IPS-20b (cell line): ENCODE measurements at regions not wholly inside any gene's neighbourhood (a gene's known extent, or its start where the extent isn't known, plus 50 kb on each side); places are given as distances from the start of the nearest gene placed in this dataset.

Source experiments
- H3K27ac ChIP-seq: one replicate; pipeline ENCODE4 v1.5.1; 2013; ENCODE audit warnings: low read length
- H3K27me3 ChIP-seq: 2 replicates; pipeline ENCODE4 v1.6.1; 2013; ENCODE audit warnings: mild to moderate bottlenecking, low read length, inconsistent platforms; ENCODE audit not compliant: insufficient read depth
- H3K36me3 ChIP-seq: 2 replicates; pipeline ENCODE4 v1.6.1; 2013; ENCODE audit warnings: low read depth, mild to moderate bottlenecking, inconsistent platforms, low read length, moderate library complexity; ENCODE audit not compliant: insufficient read depth
- H3K4me1 ChIP-seq: 2 replicates; pipeline ENCODE4 v1.6.1; 2013; ENCODE audit warnings: mild to moderate bottlenecking, control low read depth, inconsistent platforms, low read length, moderate library complexity; ENCODE audit not compliant: insufficient read depth
- H3K4me3 ChIP-seq: 2 replicates; pipeline ENCODE4 v1.5.1; 2013; ENCODE audit warnings: mild to moderate bottlenecking, low read length, inconsistent platforms
- H3K9ac ChIP-seq: 2 replicates; pipeline ENCODE4 v1.6.1; 2013; ENCODE audit warnings: low read depth, mild to moderate bottlenecking, inconsistent platforms, low read length, moderate library complexity
- H3K9me3 ChIP-seq: 2 replicates; pipeline ENCODE4 v1.6.1; 2013; ENCODE audit warnings: mild to moderate bottlenecking, low read depth, low read length, inconsistent platforms; ENCODE audit not compliant: insufficient read depth

- no peak overlapping the region for H3K27ac ChIP-seq
- no peak overlapping the region for H3K9ac ChIP-seq
- peaks cover 10% of the 10 kb centered on the region; the same call in 1 of the 2 replicates for H3K9me3 ChIP-seq
- H3K36me3 ChIP-seq: no peaks in the 10 kb centered on the region
- H3K27me3 ChIP-seq: no peaks in the 10 kb centered on the region
- no peak overlapping the region for H3K4me3 ChIP-seq
- no peaks in the 10 kb centered on the region; the same call in 1 of the 2 replicates for H3K4me1 ChIP-seq
Observed at GRCh38 chr4:100083289-100083688, 107.0 kb downstream of the DDIT4L start.

DNA sequence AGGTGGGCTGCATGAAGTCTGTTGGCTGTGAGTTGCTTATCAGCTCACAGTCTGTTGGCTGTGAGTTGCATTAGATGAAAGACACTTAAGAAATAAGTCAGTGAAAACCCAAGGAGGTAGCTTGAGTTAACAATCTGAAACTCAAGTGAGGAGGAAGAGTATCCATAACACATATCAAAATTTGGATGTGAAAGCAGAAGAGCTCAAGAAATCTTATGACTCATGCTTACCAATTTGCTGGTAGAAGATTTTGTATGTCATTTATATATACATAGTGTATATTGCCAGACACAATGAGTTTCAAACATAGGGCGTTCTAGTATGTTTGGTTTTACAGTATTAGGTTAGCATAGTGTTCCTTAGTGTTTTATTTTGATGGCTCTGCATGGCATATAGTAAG, 107.4 kb downstream of the DDIT4L start:
- H3K36me3 ChIP-seq: no peaks in the 10 kb centered on the region
- no peak overlapping the region for H3K27ac ChIP-seq
- H3K4me1 ChIP-seq: no peaks in the 10 kb centered on the region; the same call in 1 of the 2 replicates
- H3K9ac ChIP-seq: no peak overlapping the region
- H3K27me3 ChIP-seq: no peaks in the 10 kb centered on the region
- peaks cover 10% of the 10 kb centered on the region; the same call in 1 of the 2 replicates for H3K9me3 ChIP-seq
- H3K4me3 ChIP-seq: no peak overlapping the region

GRCh38 chr4:100081491-100081890, 108.8 kb downstream of the DDIT4L start:
- H3K9me3 ChIP-seq: peaks cover 7% of the 10 kb centered on the region; the same call in 1 of the 2 replicates
- no peaks in the 10 kb centered on the region for H3K27me3 ChIP-seq
- H3K27ac ChIP-seq: no peak overlapping the region
- H3K4me3 ChIP-seq: no peak overlapping the region
- no peak overlapping the region for H3K9ac ChIP-seq
- H3K4me1 ChIP-seq: no peaks in the 10 kb centered on the region; the same call in 1 of the 2 replicates
- no peaks in the 10 kb centered on the region for H3K36me3 ChIP-seq

- no peak overlapping the region for H3K27ac ChIP-seq
- no peaks in the 10 kb centered on the region for H3K27me3 ChIP-seq
- H3K9me3 ChIP-seq: no peaks in the 10 kb centered on the region
- no peak overlapping the region for H3K9ac ChIP-seq
- H3K4me3 ChIP-seq: no peak overlapping the region
- H3K4me1 ChIP-seq: no peaks in the 10 kb centered on the region
- no peaks in the 10 kb centered on the region for H3K36me3 ChIP-seq
Observed at GRCh38 chr4:100079264-100079663, 111.0 kb downstream of the DDIT4L start.

GRCh38 chr4:100076753-100077152, 113.5 kb downstream of the DDIT4L start:
- no peaks in the 10 kb centered on the region for H3K36me3 ChIP-seq
- H3K27ac ChIP-seq: no peak overlapping the region
- no peaks in the 10 kb centered on the region for H3K9me3 ChIP-seq
- H3K4me1 ChIP-seq: no peaks in the 10 kb centered on the region
- H3K27me3 ChIP-seq: no peaks in the 10 kb centered on the region
- H3K9ac ChIP-seq: no peak overlapping the region
- no peak overlapping the region for H3K4me3 ChIP-seq

GRCh38 chr4:100075486-100076270, 114.6 kb downstream of the DDIT4L start:
- Histone ChIP-seq H3K36me3 (no peaks in the 10 kb centered on the region), H3K4me3 (no peak overlapping the region), H3K4me1 (no peaks in the 10 kb centered on the region)

GRCh38 chr4:100075056-100075455, 115.2 kb downstream of the DDIT4L start:
- H3K9ac ChIP-seq: no peak overlapping the region
- H3K9me3 ChIP-seq: no peaks in the 10 kb centered on the region
- no peaks in the 10 kb centered on the region for H3K36me3 ChIP-seq
- no peak overlapping the region for H3K4me3 ChIP-seq
- no peak overlapping the region for H3K27ac ChIP-seq
- H3K27me3 ChIP-seq: no peaks in the 10 kb centered on the region
- H3K4me1 ChIP-seq: no peaks in the 10 kb centered on the region

More at GRCh38 chr4:100075486-100076270, 114.6 kb downstream of the DDIT4L start:
- Histone ChIP-seq H3K27me3 (no peaks in the 10 kb centered on the region), H3K27ac (no peak overlapping the region), H3K9me3 (no peaks in the 10 kb centered on the region), H3K9ac (no peak overlapping the region)

GRCh38 chr4:100071506-100071905, 118.8 kb downstream of the DDIT4L start:
- H3K9me3 ChIP-seq: no peaks in the 10 kb centered on the region
- no peak overlapping the region for H3K4me3 ChIP-seq
- no peaks in the 10 kb centered on the region for H3K36me3 ChIP-seq
- no peaks in the 10 kb centered on the region for H3K27me3 ChIP-seq
- H3K4me1 ChIP-seq: no peaks in the 10 kb centered on the region
- no peak overlapping the region for H3K9ac ChIP-seq
- H3K27ac ChIP-seq: no peak overlapping the region

DNA sequence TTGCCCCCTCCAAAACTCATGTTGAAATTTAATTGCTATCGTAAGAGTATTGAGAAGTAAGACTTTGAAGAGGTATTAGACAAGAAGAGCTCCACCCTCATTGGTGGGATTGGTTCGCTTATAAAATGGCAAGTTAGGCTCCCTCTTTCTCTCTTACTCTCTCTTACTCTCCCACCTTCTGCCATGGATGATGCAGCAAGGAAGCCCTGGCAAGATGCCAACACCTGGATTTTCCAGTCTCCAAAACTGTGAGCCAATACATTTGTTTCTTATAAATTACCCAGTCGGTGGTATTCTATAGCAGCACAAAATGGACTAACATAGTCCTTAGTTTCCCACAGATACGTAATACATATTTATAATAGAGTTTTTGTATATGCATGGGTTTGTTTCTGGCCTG, 119.4 kb downstream of the DDIT4L start:
- Histone ChIP-seq H3K36me3 (no peaks in the 10 kb centered on the region), H3K27ac (no peak overlapping the region), H3K9me3 (no peaks in the 10 kb centered on the region), H3K4me1 (no peaks in the 10 kb centered on the region), H3K27me3 (no peaks in the 10 kb centered on the region), H3K9ac (no peak overlapping the region), H3K4me3 (no peak overlapping the region)

- Histone ChIP-seq H3K27me3 (no peaks in the 10 kb centered on the region), H3K36me3 (no peaks in the 10 kb centered on the region), H3K9ac (no peak overlapping the region), H3K27ac (no peak overlapping the region), H3K9me3 (no peaks in the 10 kb centered on the region), H3K4me3 (no peak overlapping the region), H3K4me1 (no peaks in the 10 kb centered on the region)
Observed at GRCh38 chr4:100069207-100069606, 119.1 kb upstream of the H2AZ1 start.

DNA sequence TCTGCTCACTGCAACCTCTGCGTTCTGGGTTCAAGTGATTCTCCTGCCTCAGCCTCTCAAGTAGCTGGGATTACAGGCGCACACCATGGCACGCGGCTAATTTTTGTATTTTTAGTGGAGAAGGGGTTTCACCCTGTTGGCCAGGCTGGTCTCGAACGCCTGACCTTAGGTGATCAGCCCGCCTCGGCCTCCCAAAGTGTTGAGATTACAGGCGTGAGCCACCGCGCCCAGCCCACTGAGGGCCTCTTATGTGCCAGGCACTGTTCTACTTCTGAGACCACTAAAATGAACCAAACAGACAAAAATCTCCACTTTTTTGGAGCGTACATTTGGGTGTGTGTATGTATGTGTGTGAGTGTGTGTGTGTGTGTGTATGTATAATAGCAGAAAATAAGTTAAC, 117.2 kb upstream of the H2AZ1 start:
- Histone ChIP-seq H3K9me3 (no peaks in the 10 kb centered on the region), H3K27ac (no peak overlapping the region), H3K4me3 (no peak overlapping the region), H3K9ac (no peak overlapping the region), H3K27me3 (no peaks in the 10 kb centered on the region), H3K36me3 (no peaks in the 10 kb centered on the region), H3K4me1 (no peaks in the 10 kb centered on the region)

DNA sequence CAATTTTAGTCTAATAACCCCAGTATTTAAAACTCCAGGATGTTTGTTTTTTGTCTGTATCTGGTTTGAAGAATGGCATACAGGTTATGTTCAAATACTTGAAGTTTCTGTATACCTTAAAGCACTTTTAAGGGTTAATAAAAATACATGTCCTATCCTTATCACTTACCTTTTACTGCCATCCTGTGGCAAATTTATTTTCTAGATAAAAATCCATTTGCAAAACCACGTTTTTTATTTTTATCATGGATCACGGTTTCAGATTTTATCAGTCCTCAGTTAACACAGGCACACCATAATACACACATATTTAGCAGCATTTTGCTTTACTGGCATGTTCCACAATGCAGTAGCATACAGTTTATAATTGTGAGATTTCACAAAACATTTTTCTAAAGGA, 113.3 kb upstream of the H2AZ1 start:
- H3K27me3 ChIP-seq: no peaks in the 10 kb centered on the region
- H3K9me3 ChIP-seq: no peaks in the 10 kb centered on the region
- H3K9ac ChIP-seq: no peak overlapping the region
- peaks cover 9% of the 10 kb centered on the region; the same call in 1 of the 2 replicates for H3K4me1 ChIP-seq
- H3K36me3 ChIP-seq: no peaks in the 10 kb centered on the region
- no peak overlapping the region for H3K27ac ChIP-seq
- H3K4me3 ChIP-seq: no peak overlapping the region
